DMS153 (cell line): ENCODE measurements at regions not wholly inside any gene's neighbourhood (a gene's known extent, or its start where the extent isn't known, plus 50 kb on each side); places are given as distances from the start of the nearest gene placed in this dataset.
"Not testable (repeated sequence)": the region's sequence is repeated elsewhere in the genome, so short reads cannot be mapped to it uniquely, and the experiment has no call there.

Source experiments
- DNase-seq: peaks from one replicate; lab custom pipeline; 2025; lab: John Stamatoyannopoulos, UW

- no peak for DNase-seq
These were observed 203.6 kb downstream of the GJA1 start for GRCh38 chr6:121639021-121639420.

GRCh38 chr6:121641158-121641557 lies 205.7 kb downstream of the GJA1 start:
- DNase-seq, result no peak

- DNase-seq, result no peak
These were observed 209.8 kb downstream of the GJA1 start for GRCh38 chr6:121645100-121645745.

GRCh38 chr6:121647905-121648304 lies 212.5 kb downstream of the GJA1 start:
- no peak for DNase-seq

GRCh38 chr6:121649951-121650350 lies 214.5 kb downstream of the GJA1 start:
- no peak for DNase-seq

GRCh38 chr6:121651420-121651819 lies 216.0 kb downstream of the GJA1 start:
- DNase-seq, result no peak

- DNase-seq, result no peak
These were observed 216.8 kb downstream of the GJA1 start for GRCh38 chr6:121652223-121652622.

- DNase-seq, result no peak
These were observed 217.5 kb downstream of the GJA1 start for GRCh38 chr6:121652726-121653623.

GRCh38 chr6:121653624-121654008 lies 218.2 kb downstream of the GJA1 start:
- DNase-seq, result no peak

GRCh38 chr6:121657972-121658371 lies 222.5 kb downstream of the GJA1 start:
- no peak for DNase-seq

- no peak for DNase-seq
These were observed 224.8 kb downstream of the GJA1 start for GRCh38 chr6:121660277-121660676.

- DNase-seq, result no peak
These were observed 227.9 kb downstream of the GJA1 start for GRCh38 chr6:121663292-121663810.

GRCh38 chr6:121664158-121664557 lies 228.7 kb downstream of the GJA1 start:
- DNase-seq, result no peak

GRCh38 chr6:121666814-121667213 lies 231.4 kb downstream of the GJA1 start:
- DNase-seq, result no peak

- DNase-seq, result no peak
These were observed 232.8 kb downstream of the GJA1 start for GRCh38 chr6:121668259-121668658.

GRCh38 chr6:121670511-121670910 lies 235.1 kb downstream of the GJA1 start:
- DNase-seq, result no peak

GRCh38 chr6:121677571-121677970 lies 242.1 kb downstream of the GJA1 start:
- no peak for DNase-seq

GRCh38 chr6:121678245-121678644 lies 242.8 kb downstream of the GJA1 start:
- DNase-seq, result no peak

- DNase-seq, result no peak
These were observed 244.6 kb downstream of the GJA1 start for GRCh38 chr6:121680058-121680457.

GRCh38 chr6:121682666-121683065 lies 247.2 kb downstream of the GJA1 start:
- DNase-seq, result no peak

- DNase-seq, result not testable (repeated sequence)
These were observed 250.4 kb downstream of the GJA1 start for GRCh38 chr6:121685806-121686205.

GRCh38 chr6:121686611-121687023 lies 251.2 kb downstream of the GJA1 start:
- no peak for DNase-seq

- DNase-seq, result no peak
These were observed 253.5 kb downstream of the GJA1 start for GRCh38 chr6:121688974-121689373.
